GM12878 (cell line): ENCODE measurements at regions not wholly inside any gene's neighbourhood (a gene's known extent, or its start where the extent isn't known, plus 50 kb on each side); places are given as distances from the start of the nearest gene placed in this dataset.
"Not testable (repeated sequence)": the region's sequence is repeated elsewhere in the genome, so short reads cannot be mapped to it uniquely, and the experiment has no call there.

Experiments used
- CBX3 ChIP-seq: fragments of 200-600 bp; sonication (generic); IDR thresholded peaks from 2 replicates; pipeline ENCODE4 v1.6.1; 2016; ENCODE audit warnings: low read depth, borderline replicate concordance
- CTCF ChIP-seq, 3 experiments: IDR thresholded peaks in 2 of 3; conservative IDR thresholded peaks in 1 of 3; 2 replicates each; pipeline ENCODE4 v1.5.1; 2011; ENCODE audit warnings: low read depth in 3 of 3, low read length in 3 of 3, mild to moderate bottlenecking in 3 of 3, control low read depth in 2 of 3, moderate library complexity in 2 of 3, inconsistent platforms in 1 of 3, mixed read lengths in 1 of 3; ENCODE audit not compliant: control insufficient read depth in 2 of 3, insufficient read depth in 1 of 3; ENCODE audit errors: extremely low read depth in 1 of 3
- EGR1 ChIP-seq, 2 experiments: IDR thresholded peaks; 1 replicate in 1 of 2; 2 replicates in 1 of 2; pipeline ENCODE4 v1.6.1; 2011 to 2012; ENCODE audit warnings: low read depth in 2 of 2, low read length in 2 of 2, borderline replicate concordance in 1 of 2, mild to moderate bottlenecking in 1 of 2, moderate library complexity in 1 of 2
- EP300 ChIP-seq, 2 experiments: fragments of 150-350 bp in 1 of 2; IDR thresholded peaks; 2 replicates each; pipeline ENCODE4 v1.6.1; 2011 to 2012; ENCODE audit warnings: low read depth in 2 of 2, low read length in 2 of 2, borderline replicate concordance in 1 of 2, improper control_type of control experiment in 1 of 2, inconsistent platforms in 1 of 2; ENCODE audit not compliant: control insufficient read depth in 1 of 2
- ESRRA ChIP-seq: IDR thresholded peaks from 2 replicates; pipeline ENCODE4 v1.6.1; 2012; ENCODE audit warnings: mild to moderate bottlenecking, low read length, improper control_type of control experiment
- EZH2 ChIP-seq: IDR thresholded peaks from 2 replicates; pipeline ENCODE4 v1.6.1; 2012; ENCODE audit warnings: low read depth, mild to moderate bottlenecking, control low read depth, inconsistent platforms, low read length, borderline replicate concordance; ENCODE audit not compliant: control insufficient read depth
- FOS ChIP-seq: IDR thresholded peaks from 3 replicates; pipeline ENCODE4 v1.6.1; 2011; ENCODE audit warnings: borderline replicate concordance; ENCODE audit not compliant: insufficient read length; ENCODE audit errors: extremely low read depth
- FOXK2 ChIP-seq: fragments of 450-650 bp; IDR thresholded peaks from 2 replicates; pipeline ENCODE4 v1.6.1; 2017; ENCODE audit warnings: mild to moderate bottlenecking, moderate library complexity
- JUNB ChIP-seq: IDR thresholded peaks from 2 replicates; pipeline ENCODE4 v1.6.1; 2016; ENCODE audit warnings: antibody characterized with exemption, mild to moderate bottlenecking
- MAX ChIP-seq: IDR thresholded peaks from 2 replicates; pipeline ENCODE4 v1.6.1; 2012; ENCODE audit warnings: low read depth, low read length, improper control_type of control experiment
- NR2C2 ChIP-seq: IDR thresholded peaks from 2 replicates; pipeline ENCODE4 v1.6.1; 2011; ENCODE audit warnings: borderline replicate concordance, low read depth; ENCODE audit not compliant: control insufficient read depth, insufficient read length
- SRF ChIP-seq, 2 experiments: IDR thresholded peaks; 2 replicates each; pipeline ENCODE4 v1.6.1; 2011; ENCODE audit warnings: low read depth in 2 of 2, low read length in 2 of 2, mild to moderate bottlenecking in 1 of 2, moderate library complexity in 1 of 2
- TCF3 ChIP-seq: IDR thresholded peaks from 2 replicates; pipeline ENCODE4 v1.6.1; 2012; ENCODE audit warnings: low read depth, mild to moderate bottlenecking, low read length, borderline replicate concordance; ENCODE audit not compliant: insufficient read depth

GRCh38 chr4:8990341-8990740, 118.7 kb upstream of the HMX1 start:
- TF ChIP-seq ESRRA; EZH2; CTCF (IDR thresholded peaks at IDR 0.05 in 2 of 3, conservative IDR thresholded peaks at IDR 0.05 in 1 of 3; ENCODE audit: control insufficient read depth in 2 of 3, extremely low read depth in 1 of 3, insufficient read depth in 1 of 3, low read depth in 3 of 3, low read length in 3 of 3); JUNB; NR2C2; CBX3; FOS; TCF3; MAX; SRF (IDR thresholded peaks at IDR 0.05; ENCODE audit: low read depth in 2 of 2, low read length in 2 of 2); EP300 (IDR thresholded peaks at IDR 0.05; ENCODE audit: borderline replicate concordance in 1 of 2, control insufficient read depth in 1 of 2, low read depth in 2 of 2, low read length in 2 of 2); EGR1 (IDR thresholded peaks at IDR 0.05; ENCODE audit: borderline replicate concordance in 1 of 2, low read depth in 2 of 2, low read length in 2 of 2); FOXK2: not testable (repeated sequence)
